ENCODE measurements at regions not wholly inside any gene's neighbourhood (a gene's known extent, or its start where the extent isn't known, plus 50 kb on each side); places are given as distances from the start of the nearest gene placed in this dataset.

- no peak for DNase-seq
Measured at GRCh38 chr2:9681427-9681817, 50.6 kb upstream of the YWHAQ start.

GRCh38 chr2:9685637-9686036 lies 54.8 kb upstream of the YWHAQ start:
- DNase-seq = no peak

GRCh38 chr2:9686061-9686460 lies 55.3 kb upstream of the YWHAQ start:
- DNase-seq = no peak

GRCh38 chr2:9690252-9690651 lies 59.5 kb upstream of the YWHAQ start:
- no peak for DNase-seq

GRCh38 chr2:9690716-9691498 lies 60.1 kb upstream of the YWHAQ start:
- no peak for DNase-seq

- DNase-seq = no peak
Measured at GRCh38 chr2:9692456-9693195, 61.8 kb upstream of the YWHAQ start.

- no peak for DNase-seq
Measured at GRCh38 chr2:9693196-9693491, 62.3 kb upstream of the YWHAQ start.

- no peak for DNase-seq
Measured at GRCh38 chr2:9693646-9694045, 62.8 kb upstream of the YWHAQ start.

GRCh38 chr2:9694661-9695234 lies 64.0 kb upstream of the YWHAQ start:
- DNase-seq = no peak

GRCh38 chr2:9695941-9696340 lies 65.1 kb upstream of the YWHAQ start:
- no peak for DNase-seq

- DNase-seq = no peak
Measured at GRCh38 chr2:9696731-9697130, 65.9 kb upstream of the YWHAQ start.

- DNase-seq = no peak
Measured at GRCh38 chr2:9697909-9698308, 67.1 kb upstream of the YWHAQ start.

GRCh38 chr2:9699139-9700108 lies 68.6 kb upstream of the YWHAQ start:
- DNase-seq = no peak

GRCh38 chr2:9700109-9700495 lies 69.3 kb upstream of the YWHAQ start:
- no peak for DNase-seq

GRCh38 chr2:9702604-9703084 lies 71.8 kb upstream of the YWHAQ start:
- DNase-seq = no peak

- peak; percentile 84 for DNase-seq
Measured at GRCh38 chr2:9703085-9703678, 72.4 kb upstream of the YWHAQ start.

GRCh38 chr2:9703701-9704221 lies 73.0 kb upstream of the YWHAQ start:
- DNase-seq = no peak

- DNase-seq = no peak
Measured at GRCh38 chr2:9704600-9704999, 73.8 kb upstream of the YWHAQ start.

GRCh38 chr2:9705196-9705595 lies 74.4 kb upstream of the YWHAQ start:
- no peak for DNase-seq

- no peak for DNase-seq
Measured at GRCh38 chr2:9707008-9707407, 76.2 kb upstream of the YWHAQ start.

GRCh38 chr2:9707611-9708160 lies 76.9 kb upstream of the YWHAQ start:
- DNase-seq = no peak

Data from NCI-H446 treated with DMSO at 0.1 percent for 48 hours (cell line).